IPS-15b (cell line): ENCODE measurements at regions not wholly inside any gene's neighbourhood (a gene's known extent, or its start where the extent isn't known, plus 50 kb on each side); places are given as distances from the start of the nearest gene placed in this dataset.
"Not testable (repeated sequence)": the region's sequence is repeated elsewhere in the genome, so short reads cannot be mapped to it uniquely, and the experiment has no call there.

ENCODE experiments used
- H3K27me3 ChIP-seq: one replicate; pipeline ENCODE4 v1.6.1; 2013; ENCODE audit warnings: low read length; ENCODE audit not compliant: control insufficient read depth, insufficient read depth
- H3K36me3 ChIP-seq: one replicate; pipeline ENCODE4 v1.6.1; 2013; ENCODE audit warnings: low read length; ENCODE audit not compliant: control insufficient read depth, insufficient read depth
- H3K4me1 ChIP-seq: one replicate; pipeline ENCODE4 v1.6.1; 2013; ENCODE audit warnings: mild to moderate bottlenecking, low read length; ENCODE audit not compliant: control insufficient read depth, insufficient read depth
- H3K4me3 ChIP-seq: one replicate; pipeline ENCODE4 v1.5.1; 2013; ENCODE audit warnings: low read depth, low read length
- H3K9ac ChIP-seq: one replicate; pipeline ENCODE4 v1.6.1; 2013; ENCODE audit warnings: low read depth, mild to moderate bottlenecking, low read length
- H3K9me3 ChIP-seq: one replicate; pipeline ENCODE4 v1.6.1; 2013; ENCODE audit warnings: mild to moderate bottlenecking, low read length; ENCODE audit not compliant: control insufficient read depth, insufficient read depth

- H3K4me1 ChIP-seq = no peaks in the 10 kb centered on the region
- no peaks in the 10 kb centered on the region for H3K9me3 ChIP-seq
- no peaks in the 10 kb centered on the region for H3K27me3 ChIP-seq
- H3K9ac ChIP-seq = no peak overlapping the region
- no peaks in the 10 kb centered on the region for H3K36me3 ChIP-seq
- H3K4me3 ChIP-seq = no peak overlapping the region
Observed at GRCh38 chr10:64555666-64556065, 1034.5 kb downstream of the REEP3 start.

DNA sequence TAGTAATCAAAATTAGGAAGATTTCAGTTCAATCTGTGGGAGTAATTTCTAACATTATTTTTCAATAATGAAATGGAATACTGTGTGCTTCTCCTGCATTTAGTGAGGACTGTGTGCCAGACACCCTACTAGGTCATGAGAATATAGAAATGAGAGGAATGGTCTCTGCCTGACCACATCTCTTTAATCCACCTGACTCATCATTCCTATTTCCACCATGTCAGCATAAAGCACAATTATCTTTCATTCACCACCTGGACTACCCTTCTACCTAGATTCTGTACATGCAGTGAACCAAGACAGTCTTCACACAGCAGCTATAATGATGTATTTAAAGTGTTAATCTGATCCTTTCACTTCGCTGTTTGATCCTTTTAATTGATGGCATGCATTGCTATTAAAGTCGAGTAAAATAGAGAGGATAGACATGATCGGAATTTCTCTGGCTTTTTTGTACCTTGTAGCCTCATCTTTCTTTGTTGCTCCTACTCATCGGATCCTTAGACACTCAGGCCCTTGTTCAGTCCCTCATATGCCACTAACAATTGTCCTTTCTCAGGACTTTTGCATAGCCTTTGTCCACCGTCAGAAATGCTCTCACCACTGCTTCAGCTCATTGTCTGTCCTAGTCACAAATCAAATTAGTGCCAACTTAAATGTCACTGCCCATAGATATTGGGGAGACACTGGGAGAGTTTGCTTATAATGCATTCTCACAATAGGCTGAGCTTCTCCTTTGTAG, 1037.1 kb downstream of the REEP3 start:
- H3K4me3 ChIP-seq = no peak overlapping the region
- no peaks in the 10 kb centered on the region for H3K36me3 ChIP-seq
- no peaks in the 10 kb centered on the region for H3K4me1 ChIP-seq
- H3K9ac ChIP-seq = no peak overlapping the region
- no peaks in the 10 kb centered on the region for H3K27me3 ChIP-seq
- no peaks in the 10 kb centered on the region for H3K9me3 ChIP-seq

- Histone ChIP-seq H3K27me3 (no peaks in the 10 kb centered on the region), H3K4me1 (no peaks in the 10 kb centered on the region), H3K9ac (no peak overlapping the region), H3K36me3 (no peaks in the 10 kb centered on the region), H3K9me3 (no peaks in the 10 kb centered on the region), H3K4me3 (no peak overlapping the region)
Observed at GRCh38 chr10:64571056-64571455, 1049.9 kb downstream of the REEP3 start.

DNA sequence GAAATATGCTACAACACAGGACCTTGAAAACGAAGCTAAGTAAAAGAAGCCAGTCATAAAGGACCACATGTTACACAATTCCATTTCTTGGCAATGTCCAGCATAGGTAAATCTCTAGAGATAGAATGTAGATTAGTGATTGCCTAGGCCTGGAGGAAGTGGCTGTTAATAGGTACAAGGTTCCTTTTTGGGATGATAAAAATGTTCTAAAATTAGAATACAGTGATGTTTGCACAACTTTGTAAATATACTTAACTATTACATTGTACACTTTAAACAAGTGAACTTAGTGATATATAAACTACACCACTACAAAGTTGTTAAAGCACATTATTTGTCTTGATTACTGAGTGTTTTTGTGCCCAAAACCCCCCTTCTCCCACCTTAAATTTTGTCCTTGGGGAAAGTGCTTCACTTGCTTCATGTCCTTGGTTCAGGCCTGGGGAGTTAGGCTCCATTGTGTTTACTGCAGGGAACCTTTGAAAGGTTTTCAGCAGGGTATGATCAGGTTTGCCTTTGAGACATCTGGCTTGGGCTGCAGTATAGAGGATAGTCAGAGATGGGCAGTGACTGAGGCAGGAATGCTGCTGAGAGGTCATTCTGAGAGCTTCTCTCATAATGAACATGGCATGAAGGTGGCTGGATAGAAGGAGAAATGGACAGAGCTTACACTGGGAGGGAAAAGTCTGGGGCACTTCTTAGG, 1052.6 kb downstream of the REEP3 start:
- Histone ChIP-seq H3K4me1 (no peaks in the 10 kb centered on the region), H3K9me3 (no peaks in the 10 kb centered on the region), H3K9ac (no peak overlapping the region), H3K27me3 (no peaks in the 10 kb centered on the region), H3K36me3 (no peaks in the 10 kb centered on the region), H3K4me3 (no peak overlapping the region)

GRCh38 chr10:64574371-64574770, 1053.2 kb downstream of the REEP3 start:
- H3K27me3 ChIP-seq = no peaks in the 10 kb centered on the region
- H3K4me3 ChIP-seq = no peak overlapping the region
- H3K36me3 ChIP-seq = no peaks in the 10 kb centered on the region
- H3K9me3 ChIP-seq = no peaks in the 10 kb centered on the region
- H3K9ac ChIP-seq = no peak overlapping the region
- H3K4me1 ChIP-seq = no peaks in the 10 kb centered on the region

- Histone ChIP-seq H3K4me1 (no peaks in the 10 kb centered on the region), H3K4me3 (no peak overlapping the region), H3K9me3 (no peaks in the 10 kb centered on the region), H3K9ac (no peak overlapping the region), H3K36me3 (no peaks in the 10 kb centered on the region), H3K27me3 (no peaks in the 10 kb centered on the region)
Observed at GRCh38 chr10:64576497-64576896, 1055.3 kb downstream of the REEP3 start.

- H3K4me3 ChIP-seq, H3K4me1 ChIP-seq, H3K27me3 ChIP-seq, H3K36me3 ChIP-seq, H3K9ac ChIP-seq, H3K9me3 ChIP-seq: not testable (repeated sequence)
Observed at GRCh38 chr10:64578757-64579156, 1057.6 kb downstream of the REEP3 start.

DNA sequence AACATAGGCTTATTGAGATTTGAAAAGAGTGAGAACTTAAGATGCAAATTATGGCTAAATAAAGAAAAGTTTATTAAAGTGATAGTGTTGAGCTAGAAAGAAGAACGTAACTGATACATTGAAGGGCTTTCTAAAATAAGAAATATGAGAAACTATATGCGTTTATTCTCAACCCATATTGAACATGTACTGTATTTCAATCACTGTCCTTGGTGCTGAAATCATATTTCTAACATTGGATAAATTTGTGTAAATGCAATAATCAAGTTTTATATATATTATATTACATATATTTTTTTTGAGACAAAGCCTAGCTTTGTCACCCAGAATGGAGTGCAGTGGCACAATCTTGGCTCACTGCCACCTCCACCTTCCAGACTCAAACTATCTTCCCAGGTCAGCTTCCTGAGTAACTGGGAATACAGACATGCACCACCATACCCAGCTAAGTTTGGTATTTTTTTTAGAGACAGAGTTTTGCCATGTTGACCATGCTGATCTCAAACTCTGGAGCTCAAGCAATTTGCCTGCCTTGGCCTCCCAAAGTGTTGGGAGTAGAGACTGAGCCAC, 1065.8 kb downstream of the REEP3 start:
- H3K9me3 ChIP-seq = no peaks in the 10 kb centered on the region
- no peak overlapping the region for H3K9ac ChIP-seq
- no peaks in the 10 kb centered on the region for H3K4me1 ChIP-seq
- H3K4me3 ChIP-seq = no peak overlapping the region
- no peaks in the 10 kb centered on the region for H3K27me3 ChIP-seq
- no peaks in the 10 kb centered on the region for H3K36me3 ChIP-seq

GRCh38 chr10:64594072-64594471, 1072.9 kb downstream of the REEP3 start:
- no peaks in the 10 kb centered on the region for H3K4me1 ChIP-seq
- no peaks in the 10 kb centered on the region for H3K27me3 ChIP-seq

DNA sequence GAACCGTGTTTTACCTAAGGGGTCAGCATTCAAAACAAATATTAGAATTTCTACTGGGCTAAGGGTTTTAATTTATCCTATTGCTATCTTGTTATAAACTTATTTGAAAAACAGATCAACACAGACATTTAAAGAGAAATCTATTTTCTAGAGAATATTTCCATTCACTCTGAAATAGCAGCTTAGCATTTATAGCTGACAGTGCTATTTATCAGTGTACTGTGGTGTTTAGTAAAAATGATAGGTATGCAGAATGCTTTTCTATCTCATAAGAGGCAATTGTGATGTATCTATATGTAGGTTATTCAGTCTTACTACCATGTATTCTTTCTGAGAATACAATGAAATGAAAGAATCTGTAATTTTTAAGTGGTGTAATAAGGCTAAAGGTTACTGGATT, 1077.4 kb downstream of the REEP3 start:
- no peak overlapping the region for H3K4me3 ChIP-seq

More at GRCh38 chr10:64594072-64594471, 1072.9 kb downstream of the REEP3 start:
- H3K36me3 ChIP-seq = no peaks in the 10 kb centered on the region
- no peak overlapping the region for H3K9ac ChIP-seq
- no peak overlapping the region for H3K4me3 ChIP-seq
- no peaks in the 10 kb centered on the region for H3K9me3 ChIP-seq

GRCh38 chr10:64601298-64601697, 1080.1 kb downstream of the REEP3 start:
- no peaks in the 10 kb centered on the region for H3K4me1 ChIP-seq
- H3K36me3 ChIP-seq = no peaks in the 10 kb centered on the region
- no peaks in the 10 kb centered on the region for H3K9me3 ChIP-seq
- H3K4me3 ChIP-seq = no peak overlapping the region
- no peak overlapping the region for H3K9ac ChIP-seq
- H3K27me3 ChIP-seq = no peaks in the 10 kb centered on the region

More for the DNA sequence above, 1077.4 kb downstream of the REEP3 start:
- H3K36me3 ChIP-seq = no peaks in the 10 kb centered on the region
- no peaks in the 10 kb centered on the region for H3K4me1 ChIP-seq
- H3K27me3 ChIP-seq = no peaks in the 10 kb centered on the region
- no peaks in the 10 kb centered on the region for H3K9me3 ChIP-seq
- H3K9ac ChIP-seq = no peak overlapping the region

DNA sequence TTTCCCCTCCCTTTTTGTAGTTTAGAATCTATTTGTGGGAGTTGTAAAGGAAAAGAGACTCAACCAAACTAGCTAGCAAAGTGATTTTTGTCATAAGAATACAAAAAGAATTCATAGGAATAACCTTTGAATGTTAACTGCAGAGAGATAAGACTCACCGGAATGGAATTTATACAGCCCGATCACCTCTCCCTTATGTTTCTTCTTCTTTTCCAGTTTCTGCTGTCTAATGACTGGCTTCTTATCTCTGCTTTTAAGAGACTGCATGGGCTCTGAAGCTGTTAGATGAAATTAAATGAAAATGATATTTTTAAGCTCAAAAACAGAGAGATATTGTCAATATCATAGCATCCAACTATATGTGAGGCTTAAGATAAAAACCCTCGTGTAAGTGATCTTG, 1095.9 kb downstream of the REEP3 start:
- H3K9ac ChIP-seq = no peak overlapping the region
- H3K4me1 ChIP-seq = no peaks in the 10 kb centered on the region
- no peak overlapping the region for H3K4me3 ChIP-seq
- H3K9me3 ChIP-seq = no peaks in the 10 kb centered on the region
- no peaks in the 10 kb centered on the region for H3K36me3 ChIP-seq
- H3K27me3 ChIP-seq = no peaks in the 10 kb centered on the region
